Neural cell (in vitro differentiated cells): ENCODE measurements at regions not wholly inside any gene's neighbourhood (a gene's known extent, or its start where the extent isn't known, plus 50 kb on each side); places are given as distances from the start of the nearest gene placed in this dataset.

ENCODE experiments used
- H2AFZ ChIP-seq: fragments of 200-600, 300-800 bp; sonication (generic), shearing (Covaris generic); 2 replicates; pipeline ENCODE4 v1.6.0; 2014; ENCODE audit warnings: low read depth, mild to moderate bottlenecking, antibody characterized with exemption, low read length, moderate library complexity
- H3F3A ChIP-seq: fragments of 200-600 bp; shearing (Covaris generic); 2 replicates; pipeline ENCODE4 v1.6.1; 2016; ENCODE audit warnings: mild to moderate bottlenecking, moderate library complexity, mixed read lengths, antibody characterized with exemption, low read length; ENCODE audit not compliant: insufficient read depth, poor library complexity, severe bottlenecking
- H3K27ac ChIP-seq: fragments of 200-600, 300-800 bp; sonication (generic), shearing (Covaris generic); 2 replicates; pipeline ENCODE4 v1.5.1; 2014; ENCODE audit warnings: mild to moderate bottlenecking, low read length, moderate library complexity
- H3K27me3 ChIP-seq: fragments of 300-800, 200-600 bp; sonication (generic), shearing (Covaris generic); 2 replicates; pipeline ENCODE4 v1.6.0; 2014; ENCODE audit warnings: mild to moderate bottlenecking, low read depth, low read length, moderate library complexity; ENCODE audit not compliant: insufficient read depth
- H3K36me3 ChIP-seq: fragments of 300-800, 200-600 bp; sonication (generic), shearing (Covaris generic); 2 replicates; pipeline ENCODE4 v1.5.1; 2014; ENCODE audit warnings: mild to moderate bottlenecking, antibody characterized with exemption, low read length, moderate library complexity; ENCODE audit not compliant: insufficient read depth
- H3K4me2 ChIP-seq: fragments of 300-800, 200-600 bp; sonication (generic), shearing (Covaris generic); 2 replicates; pipeline ENCODE4 v1.6.0; 2014; ENCODE audit warnings: mild to moderate bottlenecking, low read length
- H3K4me3 ChIP-seq: fragments of 300-800, 200-600 bp; sonication (generic), shearing (Covaris generic); 2 replicates; pipeline ENCODE4 v1.5.1; 2014; ENCODE audit warnings: mild to moderate bottlenecking, low read length, moderate library complexity
- H3K79me2 ChIP-seq: fragments of 200-600 bp; shearing (Covaris generic); replicated peaks from 2 replicates; pipeline ENCODE4 v1.6.0; 2014; ENCODE audit warnings: mild to moderate bottlenecking, low read length, moderate library complexity; ENCODE audit not compliant: insufficient read depth
- H3K9ac ChIP-seq: fragments of 300-800, 200-600 bp; sonication (generic), shearing (Covaris generic); 2 replicates; pipeline ENCODE4 v1.6.1; 2016; ENCODE audit warnings: mild to moderate bottlenecking, low read length, mixed read lengths
- H3K9me2 ChIP-seq: fragments of 200-600 bp; shearing (Covaris generic); 2 replicates; pipeline ENCODE4 v1.6.1; 2016; ENCODE audit warnings: mild to moderate bottlenecking, low read length, mixed read lengths; ENCODE audit not compliant: insufficient read depth
- H3K9me3 ChIP-seq: fragments of 200-600, 300-800 bp; sonication (generic), shearing (Covaris generic); 2 replicates; pipeline ENCODE4 v1.6.1; 2016; ENCODE audit warnings: mild to moderate bottlenecking, mixed run types, low read length, moderate library complexity, mixed read lengths
- H4K20me1 ChIP-seq: fragments of 200-600 bp; shearing (Covaris generic); 2 replicates; pipeline ENCODE4 v1.6.1; 2016; ENCODE audit warnings: mild to moderate bottlenecking, mixed run types; ENCODE audit not compliant: insufficient read depth
- CTCF ChIP-seq: fragments of 450-650 bp; IDR thresholded peaks from 2 replicates; pipeline ENCODE4 v1.5.1; 2014; ENCODE audit warnings: antibody characterized with exemption, mild to moderate bottlenecking, moderate library complexity; ENCODE audit not compliant: poor library complexity, severe bottlenecking
- EP300 ChIP-seq: fragments of 450-650 bp; conservative IDR thresholded peaks from 2 replicates; pipeline ENCODE4 v1.6.1; 2014; ENCODE audit warnings: antibody characterized with exemption, mild to moderate bottlenecking, moderate library complexity; ENCODE audit not compliant: poor library complexity, severe bottlenecking
- EZH2 ChIP-seq: fragments of 200-600, 300-800 bp; shearing (Covaris generic), sonication (generic); IDR thresholded peaks from 2 replicates; pipeline ENCODE4 v1.6.1; 2014; ENCODE audit warnings: antibody characterized with exemption, low read length, borderline replicate concordance, mild to moderate bottlenecking; ENCODE audit not compliant: insufficient read depth, poor library complexity, severe bottlenecking
- MXI1 ChIP-seq: fragments of 450-650 bp; conservative IDR thresholded peaks from 2 replicates; pipeline ENCODE4 v1.6.1; 2014; ENCODE audit warnings: antibody characterized with exemption, mild to moderate bottlenecking; ENCODE audit not compliant: poor library complexity, severe bottlenecking
- POLR2AphosphoS5 ChIP-seq: IDR thresholded peaks from 2 replicates; pipeline ENCODE4 v1.6.1; 2012
- RAD21 ChIP-seq: fragments of 450-650 bp; conservative IDR thresholded peaks from 2 replicates; pipeline ENCODE4 v1.6.1; 2014; ENCODE audit warnings: antibody characterized with exemption, mild to moderate bottlenecking, moderate library complexity
- REST ChIP-seq: IDR thresholded peaks from 2 replicates; pipeline ENCODE4 v1.6.1; 2012; ENCODE audit warnings: borderline replicate concordance
- SMC3 ChIP-seq: fragments of 450-650 bp; conservative IDR thresholded peaks from 2 replicates; pipeline ENCODE4 v1.6.1; 2014; ENCODE audit warnings: antibody characterized with exemption, mild to moderate bottlenecking, moderate library complexity; ENCODE audit not compliant: poor library complexity
- TAF1 ChIP-seq: IDR thresholded peaks from 2 replicates; pipeline ENCODE4 v1.6.1; 2012; ENCODE audit warnings: low read depth

GRCh38 chr2:146879882-146880281 is 964.9 kb upstream of the ACVR2A start:
- no peak overlapping the region for H3K4me2 ChIP-seq
- TF ChIP-seq EP300: no peak
- no peak for TF ChIP-seq POLR2AphosphoS5
- TF ChIP-seq EZH2: no peak
- no peak for TF ChIP-seq CTCF
- TF ChIP-seq REST: no peak
- TF ChIP-seq TAF1: no peak
- no peak for TF ChIP-seq MXI1
- no peak for TF ChIP-seq RAD21
- TF ChIP-seq SMC3: no peak
- H3K9ac ChIP-seq: no peak overlapping the region
- no peaks in the 10 kb centered on the region for H4K20me1 ChIP-seq
- no peaks in the 10 kb centered on the region for H3K79me2 ChIP-seq
- no peaks in the 10 kb centered on the region for H3K36me3 ChIP-seq
- no peaks in the 10 kb centered on the region for H3K9me2 ChIP-seq
- H3K27me3 ChIP-seq: no peaks in the 10 kb centered on the region
- H2AFZ ChIP-seq: no peak overlapping the region
- no peaks in the 10 kb centered on the region for H3K9me3 ChIP-seq
- H3K4me3 ChIP-seq: no peak overlapping the region
- H3K27ac ChIP-seq: no peak overlapping the region
- H3F3A ChIP-seq: no peaks in the 10 kb centered on the region

- H3K27me3 ChIP-seq: no peaks in the 10 kb centered on the region
- H3K4me3 ChIP-seq: no peak overlapping the region
- TF ChIP-seq SMC3 (no peak), EZH2 (no peak), RAD21 (no peak), EP300 (no peak), MXI1 (no peak), REST (no peak), CTCF (no peak), TAF1 (no peak), POLR2AphosphoS5 (no peak)
- H3K27ac ChIP-seq: no peak overlapping the region
- H3K9me2 ChIP-seq: no peaks in the 10 kb centered on the region
- no peak overlapping the region for H3K4me2 ChIP-seq
- H3F3A ChIP-seq: no peaks in the 10 kb centered on the region
- H4K20me1 ChIP-seq: no peaks in the 10 kb centered on the region
- no peak overlapping the region for H3K9ac ChIP-seq
- H3K9me3 ChIP-seq: no peaks in the 10 kb centered on the region
- no peaks in the 10 kb centered on the region for H3K79me2 ChIP-seq
- no peaks in the 10 kb centered on the region for H3K36me3 ChIP-seq
- no peak overlapping the region for H2AFZ ChIP-seq
These were observed 970.6 kb upstream of the ACVR2A start for GRCh38 chr2:146874260-146874658.
